Transverse colon (tissue), 4 donors: ENCODE measurements at regions not wholly inside any gene's neighbourhood (a gene's known extent, or its start where the extent isn't known, plus 50 kb on each side); places are given as distances from the start of the nearest gene placed in this dataset.

Source experiments
- POLR2AphosphoS5 ChIP-seq, 3 donors: sonication (generic); formaldehyde crosslinking; IDR thresholded peaks; one replicate each; pipeline ENCODE4 v1.6.1; 2016; ENCODE audit warnings: antibody characterized with exemption in 3 of 3
- TF ChIP-seq, protein P1 (sequence below), 5 experiments: fragments of 200-600 bp in 3 of 5; fragments of 450-650 bp in 2 of 5; sonication (generic) in 3 of 5; IDR thresholded peaks; 1 replicate in 2 of 5; 2 replicates in 3 of 5; pipeline ENCODE4 v1.5.1; 2016 to 2017; ENCODE audit warnings: antibody characterized with exemption in 5 of 5, inconsistent platforms in 3 of 5, mild to moderate bottlenecking in 2 of 5, moderate library complexity in 1 of 5

DNA sequence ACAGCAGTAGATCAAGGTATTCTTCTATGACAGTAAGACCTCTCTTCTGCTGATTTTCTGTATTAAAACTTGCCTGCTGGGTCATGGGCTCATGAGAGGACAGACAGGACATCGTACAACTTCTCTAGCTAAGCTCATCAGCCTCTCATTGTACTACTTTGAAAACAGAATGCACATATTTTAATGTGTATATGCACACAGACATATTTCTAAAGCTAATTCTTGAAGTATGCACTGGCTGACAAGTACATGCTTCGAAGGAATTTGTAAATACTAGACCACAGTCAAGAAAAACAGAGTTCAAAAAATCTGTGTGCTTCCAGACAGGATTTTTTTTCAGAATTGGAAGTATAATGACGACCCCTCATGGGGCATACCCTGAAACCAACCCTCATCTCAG is 81.7 kb upstream of the CD83 start:
- TF ChIP-seq, protein P1, sequence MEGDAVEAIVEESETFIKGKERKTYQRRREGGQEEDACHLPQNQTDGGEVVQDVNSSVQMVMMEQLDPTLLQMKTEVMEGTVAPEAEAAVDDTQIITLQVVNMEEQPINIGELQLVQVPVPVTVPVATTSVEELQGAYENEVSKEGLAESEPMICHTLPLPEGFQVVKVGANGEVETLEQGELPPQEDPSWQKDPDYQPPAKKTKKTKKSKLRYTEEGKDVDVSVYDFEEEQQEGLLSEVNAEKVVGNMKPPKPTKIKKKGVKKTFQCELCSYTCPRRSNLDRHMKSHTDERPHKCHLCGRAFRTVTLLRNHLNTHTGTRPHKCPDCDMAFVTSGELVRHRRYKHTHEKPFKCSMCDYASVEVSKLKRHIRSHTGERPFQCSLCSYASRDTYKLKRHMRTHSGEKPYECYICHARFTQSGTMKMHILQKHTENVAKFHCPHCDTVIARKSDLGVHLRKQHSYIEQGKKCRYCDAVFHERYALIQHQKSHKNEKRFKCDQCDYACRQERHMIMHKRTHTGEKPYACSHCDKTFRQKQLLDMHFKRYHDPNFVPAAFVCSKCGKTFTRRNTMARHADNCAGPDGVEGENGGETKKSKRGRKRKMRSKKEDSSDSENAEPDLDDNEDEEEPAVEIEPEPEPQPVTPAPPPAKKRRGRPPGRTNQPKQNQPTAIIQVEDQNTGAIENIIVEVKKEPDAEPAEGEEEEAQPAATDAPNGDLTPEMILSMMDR (IDR thresholded peaks at IDR 0.05): no peak
- TF ChIP-seq POLR2AphosphoS5 (IDR thresholded peaks at IDR 0.05): no peak
